ENCODE measurements at regions not wholly inside any gene's neighbourhood (a gene's known extent, or its start where the extent isn't known, plus 50 kb on each side); places are given as distances from the start of the nearest gene placed in this dataset.

- TF ChIP-seq ZNF281 (CRISPR knock-in tag; IDR thresholded peaks at IDR 0.05) = no peak
- no peak for TF ChIP-seq JUN (CRISPR knock-in tag; IDR thresholded peaks at IDR 0.05)
- TF ChIP-seq FOXK1 (CRISPR knock-in tag; IDR thresholded peaks at IDR 0.05) = no peak
- TF ChIP-seq ZNF423 (CRISPR knock-in tag; IDR thresholded peaks at IDR 0.05) = no peak
Observed at GRCh38 chr11:25602149-25602548, 729.8 kb upstream of the ANO3 start (continued).

GRCh38 chr11:25602959-25603358 is 729.0 kb upstream of the ANO3 start:
- no peaks in the 10 kb centered on the region; the same call in 1 of the 2 replicates for H3K27me3 Mint-ChIP-seq (ENCODE audit: low read depth)
- peaks cover 37% of the 10 kb centered on the region for H3K9me3 Mint-ChIP-seq
- TF ChIP-seq MYBL2 (CRISPR knock-in tag; IDR thresholded peaks at IDR 0.05) = no peak
- no peak for TF ChIP-seq FOXP1 (CRISPR knock-in tag; IDR thresholded peaks at IDR 0.05; ENCODE audit: borderline replicate concordance)
- no peak for TF ChIP-seq ZBTB21 (CRISPR knock-in tag; IDR thresholded peaks at IDR 0.05; ENCODE audit: borderline replicate concordance)
- TF ChIP-seq ZNF219 (CRISPR knock-in tag; IDR thresholded peaks at IDR 0.05; ENCODE audit: borderline replicate concordance) = no peak
- TF ChIP-seq ATF6 (CRISPR knock-in tag; IDR thresholded peaks at IDR 0.05) = no peak
- no peak for TF ChIP-seq HMGA2 (CRISPR knock-in tag; IDR thresholded peaks at IDR 0.05)
- TF ChIP-seq E2F1 (CRISPR knock-in tag; IDR thresholded peaks at IDR 0.05) = no peak
- no peak for TF ChIP-seq OVOL2 (CRISPR knock-in tag; IDR thresholded peaks at IDR 0.05; ENCODE audit: borderline replicate concordance)
- no peak for TF ChIP-seq ZNF416 (CRISPR knock-in tag; IDR thresholded peaks at IDR 0.05)
- TF ChIP-seq FOXJ3 (CRISPR knock-in tag; IDR thresholded peaks at IDR 0.05; ENCODE audit: borderline replicate concordance) = no peak
- no peak for TF ChIP-seq ARID4B (CRISPR knock-in tag; IDR thresholded peaks at IDR 0.05; ENCODE audit: borderline replicate concordance)
- TF ChIP-seq IRF1 (CRISPR knock-in tag; IDR thresholded peaks at IDR 0.05) = no peak
- no peak for TF ChIP-seq ETV6 (CRISPR knock-in tag; IDR thresholded peaks at IDR 0.05)
- no peak for TF ChIP-seq FOXP4 (CRISPR knock-in tag; IDR thresholded peaks at IDR 0.05)
- no peak for TF ChIP-seq RORB (CRISPR knock-in tag; IDR thresholded peaks at IDR 0.05)
- TF ChIP-seq CBFB (CRISPR knock-in tag; IDR thresholded peaks at IDR 0.05; ENCODE audit: low read depth) = no peak
- H3K27ac Mint-ChIP-seq = no peak overlapping the region
- no peak overlapping the region for H3K4me3 Mint-ChIP-seq
- no peak for DNase-seq (ENCODE audit: low spot score)
- H3K36me3 Mint-ChIP-seq = peaks cover 29% of the 10 kb centered on the region
- POLR2A ChIA-PET = no interaction called here
- CTCF ChIA-PET = no interaction called here
- no peak for ATAC-seq
- H3K4me1 Mint-ChIP-seq = peaks cover 9% of the 10 kb centered on the region
